ENCODE measurements at regions not wholly inside any gene's neighbourhood (a gene's known extent, or its start where the extent isn't known, plus 50 kb on each side); places are given as distances from the start of the nearest gene placed in this dataset.

DNA sequence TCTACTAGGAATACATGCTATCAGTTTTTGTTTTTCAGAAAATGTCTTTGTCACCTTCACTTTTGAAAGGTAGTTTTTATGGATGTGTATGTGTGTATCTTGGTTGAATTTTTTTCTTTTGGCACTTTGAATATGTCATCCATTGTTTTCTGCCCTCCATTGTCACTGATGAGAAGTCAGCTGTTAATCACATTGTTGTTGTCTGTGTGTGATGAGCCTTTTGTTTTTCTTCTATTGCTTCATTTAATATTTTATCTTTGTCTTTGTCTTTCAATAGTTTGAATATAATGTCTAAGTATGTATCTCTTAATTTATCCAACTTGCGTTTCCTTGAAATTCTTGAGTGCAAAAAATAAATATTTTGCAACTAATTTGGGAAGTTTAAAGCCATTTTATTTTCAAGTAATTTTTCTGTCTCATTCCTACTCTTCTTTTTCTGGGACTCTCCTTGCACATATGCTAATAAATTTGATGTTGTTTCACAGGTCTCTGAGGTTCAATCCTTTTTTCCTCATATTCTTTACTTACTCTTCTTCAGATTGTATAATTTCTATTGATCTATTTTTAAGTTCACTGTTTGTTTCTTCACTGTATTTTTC, 546.9 kb upstream of the GHITM start:
- no peak for DNase-seq

DNA sequence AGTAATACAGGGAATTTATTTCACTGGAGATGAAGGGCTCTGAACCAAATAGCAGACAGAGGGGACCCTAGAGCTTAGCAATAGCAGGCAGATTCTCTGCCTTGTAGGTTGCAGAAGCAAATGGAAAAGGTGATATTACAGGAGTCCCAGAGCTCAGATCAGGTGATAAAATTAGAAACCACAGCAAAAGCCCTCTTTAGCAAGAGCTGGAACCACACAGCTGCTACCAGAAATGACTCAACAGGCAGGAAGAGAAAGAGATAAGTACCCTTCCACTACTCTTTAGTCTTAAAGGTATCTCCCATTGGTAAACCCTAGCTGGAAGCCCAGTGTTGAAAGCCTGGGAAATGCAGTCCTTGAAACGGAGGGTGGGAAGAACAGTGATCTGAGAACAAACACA, 535.6 kb upstream of the GHITM start:
- no peak for DNase-seq

DNA sequence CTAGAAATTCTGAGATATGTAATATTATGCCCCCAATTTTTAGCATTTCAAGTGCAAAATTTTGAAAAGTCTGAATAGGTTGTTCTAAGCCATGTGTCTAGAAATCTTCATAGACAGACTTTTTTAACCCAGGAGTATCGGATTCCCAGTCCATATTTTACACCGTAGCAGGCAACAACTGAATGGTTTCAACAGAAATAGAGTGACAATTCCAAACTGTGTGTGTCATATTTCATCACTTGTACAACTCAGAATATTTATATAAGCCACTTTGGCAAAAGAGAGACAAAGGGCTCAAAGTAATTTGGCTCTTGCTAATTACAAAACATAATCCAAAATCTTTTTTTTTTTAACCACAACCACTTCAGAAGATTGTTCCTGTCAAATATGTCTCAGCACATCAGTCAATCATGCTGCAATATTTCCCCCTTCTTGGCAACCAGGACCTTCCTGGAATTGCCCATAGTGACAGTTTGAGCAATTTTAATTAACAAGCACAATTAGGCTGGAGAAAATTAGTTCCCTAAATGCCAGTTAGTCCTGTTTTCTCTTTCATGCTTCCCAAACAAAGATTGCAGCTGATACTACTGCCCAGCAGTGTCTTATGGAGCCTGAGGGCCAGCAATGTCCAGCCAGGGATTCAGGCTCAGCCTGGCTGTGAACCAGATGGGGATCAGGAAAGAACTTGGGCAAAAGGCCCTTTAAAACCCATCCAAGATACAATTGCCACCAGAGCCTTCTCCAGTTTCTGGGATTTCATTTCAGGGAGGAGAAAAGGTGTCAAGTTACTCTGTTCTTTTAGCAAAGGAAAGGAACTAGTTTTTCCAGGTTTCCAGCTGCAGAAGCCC, 533.3 kb upstream of the GHITM start:
- DNase-seq = no peak

DNA sequence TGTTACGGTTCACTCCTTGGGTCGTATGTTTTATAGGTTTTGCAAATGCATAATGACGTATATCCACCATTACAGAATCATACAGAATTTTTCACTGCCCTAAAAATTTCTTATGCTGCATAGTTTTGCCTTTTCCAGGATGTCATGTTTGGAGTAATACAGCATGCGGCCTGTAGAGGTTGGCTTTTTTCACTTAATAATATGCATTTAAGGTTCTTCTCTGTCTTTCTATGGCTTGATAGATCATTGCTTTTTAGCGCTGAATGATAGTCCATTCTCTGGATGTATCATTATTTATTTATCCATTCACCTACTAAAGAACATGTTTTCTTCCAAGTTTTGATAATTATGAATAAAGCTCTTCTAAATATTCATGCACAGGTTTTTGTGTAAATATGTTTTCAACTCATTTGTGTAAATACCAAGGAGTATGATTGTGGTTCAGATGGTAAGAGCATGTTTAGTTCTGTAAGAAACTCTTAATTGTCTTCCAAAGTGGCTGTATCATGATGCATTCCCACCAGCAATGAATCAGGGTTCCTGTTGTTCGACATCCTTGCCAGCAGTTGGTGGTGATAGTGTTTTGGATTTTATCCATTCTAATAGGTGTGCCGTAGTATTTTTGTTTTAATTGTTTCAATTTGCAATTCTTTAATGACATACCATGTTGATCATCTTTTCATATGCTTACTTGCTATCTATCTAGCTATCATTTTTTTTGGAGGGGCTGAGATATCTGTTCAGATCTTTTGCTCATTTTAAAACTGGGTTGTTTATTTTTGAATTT, 531.2 kb upstream of the GHITM start:
- no peak for DNase-seq

DNA sequence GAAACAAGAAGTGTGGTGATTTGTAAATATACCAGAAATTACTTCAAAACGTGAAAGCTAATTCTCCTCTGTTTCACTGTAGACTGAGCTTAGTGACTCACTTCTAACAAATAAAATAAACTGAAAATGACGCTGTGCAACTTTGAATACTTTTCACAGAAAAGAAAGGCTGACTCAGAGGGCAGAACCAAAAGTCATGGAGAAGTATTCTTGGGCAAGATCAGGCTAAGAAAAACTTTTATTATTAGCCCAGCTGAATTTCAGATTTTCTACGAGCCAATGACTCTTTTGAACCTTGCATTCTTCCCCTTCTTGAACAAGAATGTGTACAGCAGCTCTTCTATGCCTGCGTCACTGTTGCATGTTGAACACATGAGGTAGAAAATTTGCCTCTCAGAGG, 527.3 kb upstream of the GHITM start:
- DNase-seq = no peak

DNA sequence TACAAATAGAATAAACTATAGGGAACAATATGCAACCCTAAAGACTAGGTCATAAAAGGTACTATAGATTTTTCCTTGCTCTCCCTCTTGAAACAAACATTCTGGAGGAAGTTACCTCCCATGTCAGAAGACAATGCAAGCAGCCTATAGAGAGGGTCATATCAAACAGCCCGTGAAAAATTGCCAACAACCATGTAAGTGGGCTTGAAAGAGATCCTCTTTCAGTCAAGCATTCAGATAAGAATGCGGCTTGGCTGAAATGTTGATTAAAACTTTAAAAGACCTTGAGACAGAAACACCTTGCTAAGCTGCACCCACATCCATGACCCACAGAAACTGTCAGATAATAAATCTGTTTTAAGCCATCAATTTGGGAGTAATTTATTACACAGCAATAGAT, 526.6 kb upstream of the GHITM start:
- DNase-seq = no peak

DNA sequence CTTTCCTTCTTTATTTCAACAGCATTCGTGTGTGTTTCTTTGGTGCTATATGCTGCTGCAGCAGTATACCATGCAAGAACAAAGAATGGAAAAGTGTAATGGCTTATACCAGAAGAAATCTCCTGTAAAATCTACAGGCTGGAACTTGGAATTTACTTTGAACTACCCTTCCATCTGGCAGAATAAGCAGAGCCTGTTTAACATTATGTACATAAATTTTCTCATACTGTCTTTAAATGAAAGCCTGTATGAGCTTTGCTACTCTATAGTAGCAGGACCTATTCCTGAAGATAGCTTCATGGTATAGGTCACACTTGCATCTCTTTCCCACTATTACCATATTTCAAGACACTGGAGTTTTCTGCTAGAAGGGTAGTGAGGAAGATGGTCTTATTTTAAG, 522.1 kb upstream of the GHITM start:
- DNase-seq = no peak

DNA sequence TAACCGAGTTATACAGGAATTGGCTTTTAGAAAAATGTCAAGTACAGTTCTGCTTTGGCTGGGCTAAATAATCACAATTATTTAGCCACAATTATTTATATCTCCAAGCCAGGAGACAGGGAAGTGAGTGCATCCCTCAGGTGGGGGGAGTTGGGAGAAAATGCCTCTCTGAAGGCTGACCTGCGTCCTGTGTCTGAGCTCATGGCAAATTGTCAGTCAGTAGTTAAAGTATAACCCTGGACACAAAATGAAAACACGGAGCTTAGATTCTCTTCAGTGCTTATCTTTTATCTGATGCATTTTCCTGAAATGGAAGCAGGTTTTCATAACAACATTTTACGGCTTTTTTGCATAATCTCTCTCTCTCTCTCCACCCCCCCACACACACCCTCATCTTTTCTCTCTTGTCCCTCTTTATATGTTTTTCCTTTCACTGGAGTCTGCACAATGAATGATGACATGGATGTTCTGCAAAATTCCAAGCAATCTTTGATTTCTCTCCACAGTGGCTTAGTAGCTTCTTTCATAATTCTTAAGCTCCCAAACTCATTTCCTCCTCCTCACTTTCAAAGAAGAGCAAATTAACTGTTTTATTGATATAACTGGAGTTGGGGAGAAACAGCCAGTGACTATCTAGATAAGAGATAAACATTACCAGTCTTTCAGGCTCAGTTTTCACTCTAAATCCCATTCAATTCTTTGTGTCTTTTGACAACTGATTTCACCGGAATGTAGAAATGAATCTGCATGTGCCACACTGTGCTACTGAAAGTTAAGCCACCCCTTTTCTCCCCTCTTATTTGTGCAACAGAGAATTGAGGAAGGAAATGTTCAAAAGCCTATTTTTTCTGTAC, 521.4 kb upstream of the GHITM start:
- no peak for DNase-seq

DNA sequence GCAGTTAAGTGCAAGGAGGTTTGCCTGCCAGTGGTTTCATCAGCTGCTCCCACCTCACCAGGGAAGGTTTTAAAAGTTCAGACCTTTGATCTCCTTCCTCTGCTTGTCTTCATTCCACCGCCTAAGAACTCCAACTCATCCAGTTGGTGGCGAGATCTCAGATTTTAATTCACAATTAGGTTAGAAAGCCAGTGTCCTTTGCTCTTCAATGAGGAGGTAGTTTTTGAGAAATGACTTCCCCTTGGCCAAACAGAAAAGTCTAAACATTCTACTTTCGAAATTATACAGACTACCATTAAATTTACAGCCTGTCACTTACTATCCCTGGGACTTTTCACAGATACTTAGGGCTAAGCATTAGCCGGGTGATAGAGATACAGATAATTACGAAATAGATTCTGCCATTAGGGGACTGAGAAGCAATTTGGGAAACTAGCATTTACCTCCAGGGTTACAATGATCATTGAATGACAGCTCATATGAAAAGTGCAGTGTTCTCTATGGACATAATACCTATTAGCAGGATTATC, 513.4 kb upstream of the GHITM start:
- DNase-seq = no peak

DNA sequence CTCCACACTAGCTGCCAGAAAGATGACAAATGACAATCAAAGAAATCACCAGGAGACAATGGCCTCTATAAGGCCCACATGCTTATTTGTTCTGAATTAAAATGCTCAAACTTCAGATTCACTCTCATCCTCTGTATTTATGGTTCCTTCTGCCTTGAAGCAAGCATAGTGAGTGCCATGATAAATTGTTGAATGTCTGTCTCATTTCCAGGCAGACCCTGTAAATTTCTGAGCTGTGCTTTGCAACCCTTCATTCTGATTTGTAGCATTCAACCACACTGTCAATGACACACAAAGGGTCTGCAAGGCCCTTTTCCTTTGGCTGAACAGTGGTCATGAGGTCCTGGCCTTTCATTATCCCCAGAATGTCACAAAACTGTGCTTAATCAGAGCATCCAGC, 506.6 kb upstream of the GHITM start:
- DNase-seq = no peak

DNA sequence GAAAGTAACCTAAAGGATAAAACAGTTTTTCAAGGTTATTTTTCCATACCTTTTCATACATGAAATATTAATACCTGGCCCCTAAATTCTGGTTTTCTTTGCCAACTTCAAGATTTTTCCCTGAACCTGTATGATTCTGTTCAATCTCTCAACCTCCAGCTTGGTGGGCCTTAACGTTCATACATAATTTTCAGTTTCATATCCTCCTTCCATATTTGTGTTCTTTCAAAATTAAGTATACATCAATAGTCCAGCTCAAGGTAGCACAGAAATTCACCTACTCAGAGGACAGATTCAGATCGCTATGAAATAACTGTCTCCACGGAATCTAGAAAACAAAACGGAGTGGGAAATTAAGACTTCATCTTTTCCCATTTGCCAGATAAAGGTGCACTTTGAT, 505.8 kb upstream of the GHITM start:
- DNase-seq = no peak

DNA sequence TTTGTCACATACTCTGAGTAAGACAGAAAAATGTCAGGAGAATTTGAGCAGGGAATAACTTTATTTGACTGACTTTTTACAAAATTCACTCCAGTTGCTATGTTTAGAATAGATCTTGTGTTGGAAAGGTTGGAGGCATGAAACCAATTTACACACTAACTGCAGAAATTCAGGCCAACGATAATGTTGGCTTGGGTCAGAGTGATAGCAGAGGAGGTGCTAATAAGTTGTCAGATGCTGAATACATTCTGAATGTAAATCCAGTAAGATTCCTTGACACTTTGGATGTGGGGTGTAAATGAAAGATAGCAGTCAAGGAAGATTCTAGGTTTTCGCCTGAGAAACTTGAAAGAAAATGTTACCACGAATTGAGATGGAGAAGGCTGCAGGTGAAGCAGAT, 502.5 kb upstream of the GHITM start:
- no peak for DNase-seq

DNA sequence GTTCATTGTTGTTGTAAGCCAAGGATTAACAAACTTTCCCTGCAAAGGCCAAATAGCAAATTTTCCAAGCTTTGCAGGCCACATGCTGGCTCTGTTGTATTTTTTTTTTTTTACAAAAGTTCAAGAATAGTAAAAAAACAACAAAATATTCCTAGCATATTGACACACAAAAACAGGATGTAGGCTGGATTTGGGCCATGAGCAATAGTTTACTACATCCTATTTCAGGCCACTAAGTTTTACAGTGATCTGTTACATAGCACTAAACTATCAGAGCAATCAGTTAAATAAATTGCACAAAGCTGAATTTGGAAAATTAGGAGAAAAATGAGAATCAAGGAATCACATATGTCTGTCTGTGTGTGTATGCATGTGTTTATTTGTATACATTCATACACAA, 491.8 kb upstream of the GHITM start:
- DNase-seq = no peak

DNA sequence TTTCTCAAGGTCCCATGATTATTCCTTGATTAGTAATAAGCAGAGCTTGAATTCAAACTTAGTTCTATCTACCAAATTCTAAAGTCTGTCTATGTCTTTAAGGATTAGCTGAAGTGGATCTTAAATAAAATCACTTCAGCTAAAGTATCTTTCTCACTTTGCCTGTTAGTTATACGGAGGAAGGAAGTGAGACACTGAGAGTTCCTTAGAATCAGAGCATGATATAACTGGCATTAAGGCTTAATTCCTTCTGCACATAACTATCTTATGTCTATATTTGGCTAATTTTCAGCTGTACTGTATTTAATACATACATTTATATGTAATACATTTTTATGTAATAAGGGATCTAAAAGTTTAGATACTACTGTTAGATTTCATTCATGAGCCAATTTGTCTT, 491.1 kb upstream of the GHITM start:
- no peak for DNase-seq

DNA sequence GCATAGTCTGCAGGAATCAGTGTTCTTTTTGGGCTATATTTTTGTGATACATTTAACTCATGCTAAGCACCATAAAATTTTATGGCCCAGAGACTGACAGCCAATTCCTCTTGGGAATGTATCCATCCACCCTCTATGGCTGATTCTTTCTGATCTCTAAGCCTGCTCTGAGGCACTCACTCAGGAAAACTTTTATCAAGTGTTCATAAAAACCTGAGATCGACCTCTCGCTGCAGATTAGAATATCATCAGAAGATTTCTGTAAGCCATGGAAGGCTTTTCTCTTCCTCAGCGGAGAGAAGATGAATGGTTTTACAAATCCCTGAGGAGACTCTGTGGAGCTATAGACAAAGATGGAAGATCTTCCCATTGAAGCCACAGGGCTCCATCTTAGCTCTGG, 489.8 kb upstream of the GHITM start:
- DNase-seq = no peak

DNA sequence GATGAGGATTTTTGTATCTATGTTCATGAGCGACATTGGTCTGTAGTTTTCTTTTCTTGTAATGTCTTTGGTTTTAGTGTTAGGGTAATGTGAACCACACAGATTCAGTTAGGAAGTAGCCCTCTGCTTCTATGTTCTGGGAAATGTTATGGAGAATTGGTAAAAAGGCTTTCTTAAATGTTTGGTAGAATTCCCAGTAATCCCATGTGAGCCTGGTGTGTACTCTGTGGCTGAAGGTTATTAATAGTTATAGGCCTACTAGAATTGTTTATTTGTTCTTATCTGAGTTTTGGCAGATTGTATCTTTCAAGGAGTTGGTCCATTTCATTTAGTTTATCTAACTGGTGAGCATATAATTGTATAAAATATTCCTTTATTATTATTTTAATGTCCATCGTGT, 484.6 kb upstream of the GHITM start:
- no peak for DNase-seq

DNA sequence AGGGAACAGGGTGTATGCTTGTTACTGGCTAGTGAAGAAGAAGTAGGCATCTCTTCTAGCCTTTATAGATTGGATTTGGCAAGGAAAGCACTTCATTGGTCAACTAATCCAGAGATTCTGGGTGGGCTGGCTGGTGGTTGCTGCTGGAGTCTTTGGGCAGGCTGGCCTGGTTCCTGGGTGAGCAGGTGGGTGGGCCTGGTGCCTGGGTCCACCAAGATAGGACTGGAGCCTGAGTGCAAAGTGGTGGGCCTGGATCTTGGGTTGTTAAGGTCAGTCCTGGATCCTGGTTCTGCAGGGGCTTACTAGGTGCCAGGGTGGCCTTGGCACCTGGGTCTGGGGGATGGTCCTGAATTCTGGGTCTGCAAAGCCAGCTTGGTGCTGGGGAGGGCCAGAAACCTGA, 482.4 kb upstream of the GHITM start:
- DNase-seq = no peak

DNA sequence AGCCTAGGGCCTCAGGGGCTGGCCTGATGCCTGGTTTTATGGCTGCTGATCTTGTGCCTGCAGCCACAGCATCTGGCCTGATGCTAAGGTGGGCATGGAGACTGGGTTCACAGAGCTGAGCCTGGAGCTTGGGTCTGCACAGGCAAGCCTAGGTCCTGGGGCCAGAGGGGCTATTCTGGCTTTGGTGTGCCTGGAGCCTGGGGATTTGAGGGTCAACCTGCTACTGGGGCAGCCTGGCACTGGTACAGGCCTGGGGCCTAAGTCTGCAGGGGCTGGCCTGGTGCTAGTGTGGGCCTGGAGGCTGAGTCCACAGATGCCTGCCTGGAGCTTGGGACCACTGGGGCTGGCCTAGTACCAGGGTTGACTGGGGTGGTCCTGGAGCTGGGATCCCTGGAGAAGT, 481.8 kb upstream of the GHITM start:
- no peak for DNase-seq

DNA sequence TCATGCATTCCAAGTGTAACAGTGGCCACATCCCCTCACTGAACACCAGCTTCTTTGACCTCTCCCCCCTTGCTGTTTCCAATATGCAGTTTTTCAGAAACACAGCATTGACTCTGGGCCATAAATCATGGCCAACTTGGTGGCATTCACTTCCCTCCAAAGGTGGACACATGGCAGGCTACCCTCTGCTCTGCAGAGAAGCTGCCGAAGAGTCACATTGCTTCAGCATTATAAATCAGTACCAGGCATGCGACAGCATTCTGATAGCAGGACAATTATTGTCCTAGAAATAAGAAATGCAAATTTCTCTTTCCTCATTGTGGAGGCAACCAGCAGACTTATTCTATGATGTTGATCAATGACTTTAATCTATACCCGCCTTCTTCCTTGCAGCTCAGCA, 475.4 kb upstream of the GHITM start:
- DNase-seq = no peak

DNA sequence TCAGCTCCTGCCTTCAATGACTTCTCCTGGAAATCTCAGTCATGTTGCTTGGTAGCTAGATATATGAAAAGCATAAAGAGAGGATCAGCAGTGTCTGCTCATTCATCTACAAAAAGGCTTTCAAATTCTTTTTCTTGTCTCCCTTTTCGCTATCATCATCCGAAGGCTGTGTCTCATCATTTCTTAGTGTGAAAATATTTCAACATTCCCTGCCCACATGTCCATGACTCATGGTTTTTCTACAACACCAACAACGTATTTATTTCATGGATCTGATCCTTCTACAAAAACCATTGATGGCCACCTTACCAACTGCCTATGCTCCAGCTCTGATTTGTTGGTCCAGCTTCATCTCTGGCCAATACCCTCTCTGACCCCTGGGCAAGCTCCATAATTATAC, 472.5 kb upstream of the GHITM start:
- DNase-seq = no peak

DNA sequence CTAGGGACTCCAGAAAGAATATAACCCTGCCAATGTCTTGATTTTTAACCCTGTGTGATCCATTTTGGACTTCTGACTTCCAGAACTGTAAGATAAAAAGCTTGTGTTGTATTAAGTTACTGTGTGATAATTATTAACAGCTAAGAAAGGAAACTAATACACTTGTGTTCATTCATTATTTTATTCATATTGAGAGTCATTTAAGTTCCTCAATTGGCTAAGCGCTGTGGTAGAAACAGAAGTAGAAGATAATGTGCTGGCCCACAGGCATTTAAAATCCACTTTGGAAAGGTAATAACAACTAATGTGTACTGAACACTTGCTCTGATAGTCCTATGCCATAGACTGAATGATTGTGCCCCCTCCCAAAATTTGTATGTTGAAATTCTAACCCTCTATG, 471.7 kb upstream of the GHITM start:
- DNase-seq = no peak

DNA sequence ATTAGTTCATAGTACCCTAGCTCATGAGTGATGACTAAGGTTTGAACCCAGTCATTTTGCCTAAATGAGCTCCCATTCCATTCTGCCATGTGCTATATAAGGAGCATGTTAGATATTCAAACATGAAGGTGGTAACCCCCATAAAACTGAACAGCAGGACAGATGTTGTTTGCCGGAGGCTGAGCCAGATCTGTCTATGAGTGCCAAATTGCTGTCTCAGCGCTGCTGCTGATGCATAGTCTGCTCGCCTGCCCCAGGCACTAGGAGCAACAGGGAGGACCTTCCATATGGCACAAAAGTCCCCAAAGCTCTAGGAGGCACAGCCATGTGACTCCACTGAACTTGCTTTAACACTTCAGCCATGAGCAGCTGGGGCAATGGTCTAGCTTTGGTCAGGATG, 466.0 kb upstream of the GHITM start:
- DNase-seq = no peak

DNA sequence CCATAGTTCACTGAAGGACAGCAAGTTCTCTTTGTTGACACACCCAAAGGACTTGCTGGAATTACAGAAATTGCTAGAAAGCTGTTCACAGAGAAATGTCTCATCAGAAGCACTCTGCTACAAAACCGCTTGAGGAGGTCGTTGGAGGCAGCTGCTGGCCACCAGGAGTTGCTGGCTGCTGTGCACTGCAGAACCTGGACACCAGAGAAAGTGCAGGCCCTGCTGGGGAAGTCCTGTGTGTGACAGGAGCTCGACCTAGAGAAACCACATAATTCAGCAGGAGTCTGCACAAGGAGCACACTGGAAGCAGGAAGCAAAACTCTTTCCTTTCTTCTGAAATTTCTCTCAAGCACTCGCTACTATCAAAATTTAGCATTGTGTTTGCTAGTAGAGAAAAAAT, 461.5 kb upstream of the GHITM start:
- DNase-seq = no peak
